ENCODE measurements at regions not wholly inside any gene's neighbourhood (a gene's known extent, or its start where the extent isn't known, plus 50 kb on each side); places are given as distances from the start of the nearest gene placed in this dataset.

DNA sequence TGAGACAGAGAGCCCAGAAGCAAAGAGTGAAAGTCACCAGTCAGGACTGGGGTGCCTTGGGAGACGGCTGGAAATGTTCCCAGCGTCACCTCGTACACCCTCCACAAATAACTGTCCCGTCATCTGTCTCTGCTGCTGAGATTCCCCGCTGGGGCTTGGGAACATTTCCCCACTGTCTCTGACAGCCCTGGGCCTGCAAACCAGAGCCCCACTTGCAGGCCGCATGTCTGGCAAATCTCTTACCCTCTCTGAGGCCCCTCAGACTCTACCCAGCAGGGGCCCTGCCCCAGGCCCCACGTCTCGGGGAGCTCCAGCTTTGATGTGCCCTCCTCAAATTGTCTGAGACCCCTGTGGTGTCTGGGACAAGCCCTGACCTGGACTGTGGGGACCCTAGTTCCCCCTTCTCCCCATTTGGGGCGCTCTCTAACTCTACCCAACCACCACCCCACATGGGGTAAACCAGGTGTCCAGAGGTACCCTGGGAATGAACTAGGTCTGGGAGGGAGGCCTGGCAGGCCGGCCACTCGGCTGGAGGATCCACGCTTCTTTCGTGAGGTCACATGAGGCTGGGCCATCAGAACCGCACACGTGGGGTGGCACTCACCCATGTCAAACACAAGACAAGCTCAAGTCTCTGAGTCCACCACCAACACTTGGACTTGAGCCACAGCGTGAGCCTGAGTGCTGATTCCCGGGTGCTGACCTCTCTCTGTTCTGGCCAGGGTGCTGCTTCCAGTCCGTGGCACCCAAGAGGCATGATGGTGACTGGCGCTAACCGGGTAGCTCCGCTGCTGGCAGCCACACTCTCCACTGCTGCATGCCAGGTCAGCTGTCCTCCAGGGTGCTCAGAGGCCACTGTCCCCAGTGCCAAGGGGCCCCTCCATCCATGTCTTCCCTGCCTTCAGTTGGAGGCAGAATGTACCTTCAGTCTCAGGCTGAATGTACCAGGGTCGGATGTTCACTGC, 59.8 kb downstream of the DIO3 start (continued):
- TF ChIP-seq, protein P1, sequence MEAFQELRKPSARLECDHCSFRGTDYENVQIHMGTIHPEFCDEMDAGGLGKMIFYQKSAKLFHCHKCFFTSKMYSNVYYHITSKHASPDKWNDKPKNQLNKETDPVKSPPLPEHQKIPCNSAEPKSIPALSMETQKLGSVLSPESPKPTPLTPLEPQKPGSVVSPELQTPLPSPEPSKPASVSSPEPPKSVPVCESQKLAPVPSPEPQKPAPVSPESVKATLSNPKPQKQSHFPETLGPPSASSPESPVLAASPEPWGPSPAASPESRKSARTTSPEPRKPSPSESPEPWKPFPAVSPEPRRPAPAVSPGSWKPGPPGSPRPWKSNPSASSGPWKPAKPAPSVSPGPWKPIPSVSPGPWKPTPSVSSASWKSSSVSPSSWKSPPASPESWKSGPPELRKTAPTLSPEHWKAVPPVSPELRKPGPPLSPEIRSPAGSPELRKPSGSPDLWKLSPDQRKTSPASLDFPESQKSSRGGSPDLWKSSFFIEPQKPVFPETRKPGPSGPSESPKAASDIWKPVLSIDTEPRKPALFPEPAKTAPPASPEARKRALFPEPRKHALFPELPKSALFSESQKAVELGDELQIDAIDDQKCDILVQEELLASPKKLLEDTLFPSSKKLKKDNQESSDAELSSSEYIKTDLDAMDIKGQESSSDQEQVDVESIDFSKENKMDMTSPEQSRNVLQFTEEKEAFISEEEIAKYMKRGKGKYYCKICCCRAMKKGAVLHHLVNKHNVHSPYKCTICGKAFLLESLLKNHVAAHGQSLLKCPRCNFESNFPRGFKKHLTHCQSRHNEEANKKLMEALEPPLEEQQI (IDR thresholded peaks at IDR 0.05): no peak
- TF ChIP-seq CBX8 (IDR thresholded peaks at IDR 0.05; ENCODE audit: borderline replicate concordance, extremely low read depth, low read depth, low read length, poor library complexity, severe bottlenecking): no peak

DNA sequence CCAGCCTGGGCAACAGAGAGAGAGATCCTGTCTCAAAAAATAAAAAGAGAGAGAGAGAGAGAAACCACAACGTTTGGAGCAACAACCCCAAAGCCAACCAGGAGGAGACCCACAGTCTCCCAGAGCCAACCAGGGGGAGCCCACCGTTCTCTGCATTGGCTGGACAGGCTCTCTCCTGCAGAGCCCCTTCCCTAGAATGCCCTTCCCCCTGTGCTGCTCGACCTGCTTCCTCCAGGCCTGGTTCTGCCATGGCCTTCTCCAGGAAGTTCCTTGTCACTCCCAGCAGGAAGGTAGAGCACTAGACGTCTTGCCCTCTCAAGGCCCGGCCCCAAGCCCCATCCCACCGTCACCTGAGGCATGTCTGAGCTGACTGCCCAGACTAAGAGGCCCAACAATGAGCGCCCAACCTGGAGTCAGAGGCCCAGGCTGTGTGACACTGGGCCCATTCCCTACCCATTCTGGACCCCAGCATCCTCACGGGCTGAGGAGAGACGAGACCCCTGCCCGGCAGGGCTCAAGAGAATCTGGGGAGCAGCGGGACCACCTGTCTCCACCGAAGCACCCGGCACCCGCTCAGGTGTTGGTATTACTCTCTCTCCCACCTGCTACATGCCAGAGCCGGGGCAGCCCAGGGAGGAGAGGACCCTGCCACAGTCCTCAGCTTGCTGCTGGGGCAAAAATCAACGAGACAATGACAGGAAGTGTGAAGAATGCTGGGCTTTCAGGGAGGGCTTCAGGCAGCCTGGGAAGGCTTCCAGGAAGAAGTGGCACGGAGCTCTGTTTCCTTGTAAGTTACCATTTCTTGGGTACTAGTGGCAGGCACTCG, 61.2 kb downstream of the DIO3 start:
- no peaks in the 10 kb centered on the region for H3K9me1 ChIP-seq (ENCODE audit: control insufficient read depth, insufficient read depth, low read length)
- H3K4me1 ChIP-seq (replicated peaks in 1 of 2; ENCODE audit: control insufficient read depth in 2 of 2, insufficient read depth in 2 of 2, low read length in 2 of 2): peaks cover 0 to 37% of the 10 kb centered on the region in 2 experiments; a peak in 2 of 5 replicates
- FAIRE-seq (no peak), DNase-seq (ENCODE audit: extremely low read depth in 1 of 4, low spot score in 3 of 4) (no peak), ATAC-seq (no peak)
- BruUV-seq (replicated peaks): no TSS peak
- H3K27me3 ChIP-seq (ENCODE audit: control insufficient read depth in 2 of 2, insufficient read depth in 2 of 2, low read length in 2 of 2): no peaks in the 10 kb centered on the region
- in situ Hi-C loops (cut with MboI) (no loop called here), intact Hi-C loops (cut with micrococcal nuclease) (no loop called here)
- no peaks in the 10 kb centered on the region for H3K79me2 ChIP-seq (ENCODE audit: control insufficient read depth, insufficient read depth, low read length)
- H3K4me2 ChIP-seq (ENCODE audit: insufficient read depth, low read length): no peak overlapping the region
- WGBS (ENCODE audit: insufficient coverage, low coverage, missing lambda C conversion rate): 30% methylated on average over 9 of the region's 18 CpGs
- no peak overlapping the region for H2AFZ ChIP-seq (ENCODE audit: low read depth, low read length)
- no peaks in the 10 kb centered on the region for H3K36me3 ChIP-seq (ENCODE audit: control insufficient read depth, insufficient read depth, low read length)
- ChIA-PET CTCF (ENCODE audit: low intra/inter-chr PET ratio) (no interaction called here), POLR2A (interaction anchor here (1.0 kb wide), 1 partner anchor 17 kb away, joined by 3 read pairs; no protein-coding TSS in a partner anchor)
- no peak overlapping the region for H3K9ac ChIP-seq (ENCODE audit: insufficient read depth in 1 of 2, low read depth in 2 of 2, low read length in 2 of 2)
- no peak overlapping the region for H3K4me3 ChIP-seq
- no peaks in the 10 kb centered on the region for H3K9me3 ChIP-seq (replicated peaks; ENCODE audit: control insufficient read depth, insufficient read depth, low read depth, low read length)
- peak; percentile 52 for TF ChIP-seq ZFP36 (IDR thresholded peaks at IDR 0.05; ENCODE audit: low read depth, low read length, partially characterized antibody)
- TF ChIP-seq, protein P2, sequence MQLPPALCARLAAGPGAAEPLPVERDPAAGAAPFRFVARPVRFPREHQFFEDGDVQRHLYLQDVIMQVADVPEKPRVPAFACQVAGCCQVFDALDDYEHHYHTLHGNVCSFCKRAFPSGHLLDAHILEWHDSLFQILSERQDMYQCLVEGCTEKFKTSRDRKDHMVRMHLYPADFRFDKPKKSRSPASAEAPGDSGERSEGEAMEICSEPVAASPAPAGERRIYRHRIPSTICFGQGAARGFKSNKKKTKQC (CRISPR knock-in tag; IDR thresholded peaks at IDR 0.05): no peak
- H3K27ac ChIP-seq (ENCODE audit: extremely low read depth, low read depth, low read length): no peak overlapping the region
- no peaks in the 10 kb centered on the region for H4K20me1 ChIP-seq (replicated peaks; ENCODE audit: control insufficient read depth, insufficient read depth, low read length)

Data from K562 (cell line).